Activated T-helper 1 cell treated with anti-CD3 and anti-CD28 coated beads, Interleukin-2, amount 50 U/mL, for 16 hours (primary cell): ENCODE measurements at regions not wholly inside any gene's neighbourhood (a gene's known extent, or its start where the extent isn't known, plus 50 kb on each side); places are given as distances from the start of the nearest gene placed in this dataset.

Experiments used
- DNase-seq, 2 donors: peaks; one replicate each; pipeline ENCODE4 v3.0.0-alpha.2; 2020; ENCODE audit warnings: low read depth in 1 of 2, low spot score in 1 of 2

- DNase-seq = no peak
Observed at GRCh38 chr13:97057176-97057575, 62.9 kb upstream of the OXGR1 start.

- no peak for DNase-seq
Observed at GRCh38 chr13:97058391-97058790, 64.1 kb upstream of the OXGR1 start.

- DNase-seq = no peak
Observed at GRCh38 chr13:97058926-97059325, 64.7 kb upstream of the OXGR1 start.

GRCh38 chr13:97067017-97067895 is 73.0 kb upstream of the OXGR1 start:
- no peak for DNase-seq

- DNase-seq = no peak
Observed at GRCh38 chr13:97068151-97068550, 73.9 kb upstream of the OXGR1 start.

- DNase-seq = no peak
Observed at GRCh38 chr13:97069050-97069815, 75.0 kb upstream of the OXGR1 start.

- DNase-seq = no peak
Observed at GRCh38 chr13:97072297-97072696, 78.0 kb upstream of the OXGR1 start.

GRCh38 chr13:97074618-97075017 is 80.3 kb upstream of the OXGR1 start:
- DNase-seq = no peak

GRCh38 chr13:97076898-97077297 is 82.6 kb upstream of the OXGR1 start:
- DNase-seq = no peak

- no peak for DNase-seq
Observed at GRCh38 chr13:97077341-97077740, 83.1 kb upstream of the OXGR1 start.

GRCh38 chr13:97079726-97080125 is 85.5 kb upstream of the OXGR1 start:
- no peak for DNase-seq

GRCh38 chr13:97082461-97083207 is 88.4 kb upstream of the OXGR1 start:
- no peak for DNase-seq

GRCh38 chr13:97091196-97091595 is 96.9 kb upstream of the OXGR1 start:
- no peak for DNase-seq

- DNase-seq = no peak
Observed at GRCh38 chr13:97100821-97101220, 106.5 kb upstream of the OXGR1 start.

- DNase-seq = no peak
Observed at GRCh38 chr13:97101912-97102708, 107.8 kb upstream of the OXGR1 start.

GRCh38 chr13:97106323-97106722 is 112.0 kb upstream of the OXGR1 start:
- no peak for DNase-seq

- no peak for DNase-seq
Observed at GRCh38 chr13:97107815-97108529, 113.7 kb upstream of the OXGR1 start.

GRCh38 chr13:97108530-97108900 is 113.6 kb upstream of the MBNL2 start:
- DNase-seq = no peak

GRCh38 chr13:97109256-97109655 is 112.9 kb upstream of the MBNL2 start:
- no peak for DNase-seq

GRCh38 chr13:97109841-97110492 is 112.2 kb upstream of the MBNL2 start:
- peak; percentile 66 to 70 for DNase-seq
